HG03439 (cell line): ENCODE measurements at regions not wholly inside any gene's neighbourhood (a gene's known extent, or its start where the extent isn't known, plus 50 kb on each side); places are given as distances from the start of the nearest gene placed in this dataset.

Source experiments
- ATAC-seq: cut with Tn5 transposase; IDR thresholded peaks from one replicate; pipeline ENCODE4 v1.9.1; 2021; ENCODE audit warnings: mild to moderate bottlenecking, moderate library complexity; ENCODE audit not compliant: unreplicated experiment

- no peak for ATAC-seq
Measured at GRCh38 chr12:28814246-28814645, 334.8 kb upstream of the FAR2 start.

DNA sequence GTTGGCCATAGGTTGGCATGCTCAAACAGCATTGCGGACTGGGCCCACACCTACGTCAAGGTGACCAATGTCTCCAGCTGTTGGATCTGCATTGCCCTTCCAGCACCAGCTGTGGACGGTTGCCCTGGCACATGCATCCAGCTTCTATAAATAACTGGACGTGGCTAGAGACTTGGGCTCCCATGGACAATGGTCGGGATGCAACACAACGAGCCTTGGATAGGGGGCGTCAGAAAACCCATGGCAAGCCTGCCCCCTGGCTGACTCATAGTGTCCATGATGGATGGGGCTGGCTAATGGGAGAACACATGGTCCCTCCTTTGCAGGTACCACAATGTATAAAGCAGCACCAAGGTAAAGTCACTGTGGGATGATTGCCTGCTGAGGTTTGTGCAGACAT lies 331.6 kb upstream of the FAR2 start:
- no peak for ATAC-seq

DNA sequence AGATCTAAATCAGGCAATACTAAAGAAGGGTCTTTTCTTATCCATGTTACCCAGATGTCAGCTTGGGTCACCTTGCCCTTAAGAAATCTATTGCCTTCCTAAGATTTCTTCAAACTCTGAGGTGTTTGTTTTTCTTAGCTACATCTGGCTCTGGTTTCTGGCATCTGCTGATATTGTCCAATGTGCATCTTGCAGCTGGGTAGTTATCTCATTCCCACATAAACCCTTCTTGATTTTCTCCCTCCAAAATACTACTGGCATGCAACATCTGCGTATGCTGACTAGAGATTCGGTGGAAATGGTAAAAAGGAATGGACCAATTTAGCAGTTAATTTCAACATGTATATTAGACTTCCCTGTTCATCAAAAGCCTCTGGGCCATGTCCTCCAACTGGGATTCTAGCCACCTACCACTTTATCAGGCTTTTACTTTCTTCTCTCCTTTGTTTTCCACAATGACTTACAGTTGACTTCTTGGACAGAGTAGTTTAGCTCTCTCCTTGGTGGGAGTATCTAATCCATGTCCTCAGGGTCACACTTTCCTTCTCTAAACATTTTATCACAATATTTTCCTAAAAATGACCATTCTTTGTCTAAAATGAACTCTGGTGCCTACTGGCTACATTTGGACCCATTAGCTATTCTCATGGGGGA lies 324.8 kb upstream of the FAR2 start:
- ATAC-seq = no peak

DNA sequence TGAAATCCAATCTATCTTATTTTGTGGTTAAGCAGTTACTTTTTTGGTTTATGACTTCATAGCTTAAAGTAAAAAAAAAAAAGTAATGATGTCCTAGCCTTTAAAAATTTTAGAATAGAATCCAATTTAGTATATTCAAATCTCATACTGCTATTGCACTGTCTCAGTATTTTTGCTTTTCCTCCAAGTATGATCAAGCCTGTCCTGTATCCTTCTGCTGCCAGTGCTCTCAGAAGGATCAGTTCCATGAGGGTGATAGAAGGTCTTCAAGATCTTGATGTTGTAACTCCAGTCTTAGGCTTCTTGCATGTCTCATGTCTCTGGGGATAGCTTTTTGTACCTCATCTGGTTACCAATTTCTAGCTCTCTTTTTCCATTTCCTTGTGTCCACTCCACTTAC lies 324.2 kb upstream of the FAR2 start:
- no peak for ATAC-seq

GRCh38 chr12:28826766-28827165 lies 322.3 kb upstream of the FAR2 start:
- no peak for ATAC-seq

GRCh38 chr12:28827861-28828260 lies 321.2 kb upstream of the FAR2 start:
- no peak for ATAC-seq

- ATAC-seq = no peak
Measured at GRCh38 chr12:28828318-28828717, 320.8 kb upstream of the FAR2 start.

DNA sequence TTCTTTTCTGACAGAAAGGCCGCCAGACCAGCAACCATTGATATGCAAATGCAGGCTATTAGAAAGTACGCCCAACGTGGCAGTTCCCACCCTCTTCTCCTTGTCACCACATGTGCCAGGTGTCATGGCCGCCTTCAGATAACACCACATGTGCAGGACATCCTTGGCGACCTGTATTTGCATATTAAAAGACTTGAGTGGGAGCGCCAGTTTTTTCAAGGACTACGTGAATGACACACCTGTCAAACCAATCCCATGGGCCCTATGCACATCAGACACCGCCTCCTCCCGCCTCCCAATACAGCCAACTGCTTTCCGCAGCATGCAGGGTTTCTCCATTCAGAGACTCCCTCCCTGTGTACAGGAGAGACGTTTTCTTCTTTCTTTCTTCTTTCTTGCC lies 318.6 kb upstream of the FAR2 start:
- no peak for ATAC-seq

DNA sequence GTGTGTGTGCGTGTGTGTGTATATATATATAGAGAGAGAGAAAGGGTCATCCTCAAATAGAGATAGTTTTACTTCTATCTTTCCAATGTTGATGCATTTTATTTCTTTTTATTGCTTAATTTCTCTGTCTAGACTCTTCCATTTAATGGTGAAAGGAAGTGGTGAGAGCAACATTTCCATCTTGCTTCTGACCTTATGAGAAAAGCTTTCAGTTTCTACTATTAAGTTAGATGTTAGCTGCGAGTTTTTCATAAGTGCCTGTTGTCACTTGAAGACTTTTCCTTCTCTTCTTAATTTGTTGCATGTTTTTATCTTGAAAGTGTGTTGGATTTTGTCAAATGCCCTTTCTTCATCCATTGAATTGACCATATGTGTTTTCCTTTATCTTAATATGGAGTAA lies 304.4 kb upstream of the FAR2 start:
- no peak for ATAC-seq

DNA sequence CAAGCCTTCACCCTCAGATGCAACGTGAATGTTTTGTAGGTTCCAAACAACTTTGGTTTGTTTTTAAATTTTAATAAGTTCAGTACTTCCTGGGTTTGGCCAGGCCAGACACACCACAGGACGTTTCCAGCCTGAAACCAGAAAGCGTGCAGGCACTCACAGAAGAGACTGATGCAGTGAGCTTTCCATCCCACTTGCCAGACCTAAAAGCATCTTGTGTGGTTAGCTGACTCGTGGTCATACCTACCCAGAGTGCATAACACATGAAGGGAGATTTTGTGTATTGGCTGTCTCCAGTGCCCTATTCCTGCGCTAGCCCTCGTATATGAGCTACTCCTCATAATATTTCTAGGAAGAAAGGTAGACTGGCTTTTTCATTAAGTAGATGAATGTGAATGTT lies 297.3 kb upstream of the FAR2 start:
- ATAC-seq = no peak

- no peak for ATAC-seq
Measured at GRCh38 chr12:28855761-28856310, 293.2 kb upstream of the FAR2 start.

DNA sequence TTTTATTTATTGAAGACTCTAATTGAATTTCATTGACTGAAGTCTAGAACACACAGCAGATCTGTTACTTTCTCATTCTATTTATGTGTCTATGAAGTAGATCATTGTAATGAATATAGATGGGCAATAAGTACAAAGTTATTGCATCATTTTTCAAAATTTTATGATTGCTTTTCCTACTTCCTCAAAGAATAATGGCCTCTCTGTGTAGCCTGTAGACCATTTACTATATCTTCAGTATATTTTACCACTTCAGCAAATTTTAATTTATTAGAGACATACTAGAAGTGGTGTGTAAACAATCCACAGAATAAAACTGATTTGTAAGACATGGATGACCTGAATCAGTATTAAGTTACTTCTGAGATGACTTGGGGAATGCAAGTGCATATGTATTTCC lies 291.7 kb upstream of the FAR2 start:
- ATAC-seq = no peak

DNA sequence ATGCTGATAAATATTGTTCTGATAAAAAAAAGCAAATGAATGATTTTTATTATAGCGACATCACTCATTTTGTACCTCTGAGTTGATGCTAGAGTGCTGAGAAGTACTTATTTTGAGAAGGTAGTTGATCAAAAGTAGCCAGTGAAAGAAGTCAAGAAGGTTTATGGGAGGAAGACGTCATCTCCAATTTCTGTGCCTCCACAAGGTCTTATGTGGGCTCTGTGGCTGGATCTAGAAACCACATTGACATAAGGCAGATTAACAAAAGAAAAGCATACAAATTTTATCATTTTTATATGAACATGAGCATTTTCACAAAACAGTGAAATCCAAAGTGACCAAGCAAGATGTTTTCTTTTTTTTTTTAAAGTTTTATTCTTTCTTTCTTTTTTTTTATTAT lies 289.5 kb upstream of the FAR2 start:
- no peak for ATAC-seq

GRCh38 chr12:28865776-28866175 lies 283.3 kb upstream of the FAR2 start:
- ATAC-seq = no peak

DNA sequence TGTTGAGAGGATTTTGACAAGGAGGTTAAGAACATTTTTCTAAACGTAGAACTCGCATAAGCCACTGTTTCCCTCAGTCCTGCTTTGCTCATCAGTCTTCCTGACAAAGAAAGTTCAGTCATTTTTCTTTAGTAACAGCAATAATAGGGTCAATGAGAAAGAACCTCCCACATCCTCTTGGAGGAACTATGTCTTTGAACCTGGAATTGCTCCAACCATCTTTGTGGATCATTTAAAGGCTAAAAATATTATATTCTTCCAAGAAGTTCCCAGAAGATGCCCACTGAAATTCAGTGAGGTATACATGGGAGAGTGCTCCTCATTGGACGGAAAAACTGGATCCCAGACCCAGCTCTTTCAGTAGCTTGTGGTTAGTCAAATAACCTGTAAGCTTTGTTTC lies 282.8 kb upstream of the FAR2 start:
- no peak for ATAC-seq

DNA sequence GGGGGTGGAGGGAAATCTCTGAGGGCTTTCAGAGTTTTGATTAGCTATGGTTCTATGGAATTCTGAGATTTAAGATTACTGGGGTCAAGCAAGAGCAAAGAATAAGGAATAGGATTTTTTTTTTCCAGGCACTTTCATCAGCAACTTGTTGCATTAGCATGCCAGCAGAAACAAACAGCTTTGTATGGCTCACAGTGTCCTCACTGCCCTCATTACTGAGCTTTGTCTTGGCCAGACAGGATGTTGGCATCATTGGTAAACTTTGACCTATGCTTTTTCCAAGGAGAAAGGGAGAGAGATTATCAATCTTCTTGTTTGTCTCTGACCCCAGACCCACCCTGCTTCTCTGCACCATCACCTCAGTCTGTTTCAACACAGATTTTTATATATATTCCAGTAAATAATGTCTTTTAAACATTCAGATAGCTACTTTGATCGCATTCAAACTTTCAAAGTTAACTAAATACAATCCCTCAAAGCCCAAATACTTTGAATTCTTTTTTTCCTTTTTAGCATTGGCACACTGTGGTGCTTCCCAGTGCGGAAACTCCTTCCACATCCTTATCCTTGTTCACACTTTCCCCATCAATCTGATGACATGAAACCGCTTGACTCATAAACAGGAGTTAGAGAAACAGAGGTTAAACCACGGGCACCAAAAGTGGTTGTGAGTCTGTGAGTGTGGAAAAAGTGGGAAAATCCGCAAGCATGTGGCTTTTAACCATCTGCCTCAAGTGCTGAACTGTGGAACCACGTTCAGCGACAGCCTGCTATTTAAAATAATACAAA lies 282.2 kb upstream of the FAR2 start:
- no peak for ATAC-seq

- no peak for ATAC-seq
Measured at GRCh38 chr12:28868414-28868813, 280.7 kb upstream of the FAR2 start.

DNA sequence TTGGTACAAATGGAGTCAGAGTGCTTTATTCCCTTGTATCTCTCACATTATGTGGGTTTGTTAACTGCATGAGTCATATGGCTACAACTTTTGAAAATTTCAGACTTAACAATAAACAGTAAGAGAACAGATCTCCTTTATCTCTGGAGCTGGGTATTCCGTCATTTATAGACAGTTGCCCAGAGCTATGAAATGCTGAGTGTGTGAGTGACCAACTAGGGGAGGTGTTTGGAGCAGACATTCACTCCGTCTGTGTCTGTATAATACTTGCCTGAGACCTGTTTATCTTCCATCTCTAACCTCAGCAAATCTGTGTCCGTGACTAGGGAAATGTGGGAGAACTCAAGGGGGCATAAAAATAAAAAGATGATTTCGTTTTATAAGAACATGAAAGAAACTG lies 279.9 kb upstream of the FAR2 start:
- ATAC-seq = no peak

- ATAC-seq = no peak
Measured at GRCh38 chr12:28870839-28871440, 278.1 kb upstream of the FAR2 start.

GRCh38 chr12:28872654-28873268 lies 276.3 kb upstream of the FAR2 start:
- ATAC-seq = peak; percentile 67

- ATAC-seq = no peak
Measured at GRCh38 chr12:28874758-28875157, 274.3 kb upstream of the FAR2 start.
